ENCODE measurements at regions not wholly inside any gene's neighbourhood (a gene's known extent, or its start where the extent isn't known, plus 50 kb on each side); places are given as distances from the start of the nearest gene placed in this dataset.

DNA sequence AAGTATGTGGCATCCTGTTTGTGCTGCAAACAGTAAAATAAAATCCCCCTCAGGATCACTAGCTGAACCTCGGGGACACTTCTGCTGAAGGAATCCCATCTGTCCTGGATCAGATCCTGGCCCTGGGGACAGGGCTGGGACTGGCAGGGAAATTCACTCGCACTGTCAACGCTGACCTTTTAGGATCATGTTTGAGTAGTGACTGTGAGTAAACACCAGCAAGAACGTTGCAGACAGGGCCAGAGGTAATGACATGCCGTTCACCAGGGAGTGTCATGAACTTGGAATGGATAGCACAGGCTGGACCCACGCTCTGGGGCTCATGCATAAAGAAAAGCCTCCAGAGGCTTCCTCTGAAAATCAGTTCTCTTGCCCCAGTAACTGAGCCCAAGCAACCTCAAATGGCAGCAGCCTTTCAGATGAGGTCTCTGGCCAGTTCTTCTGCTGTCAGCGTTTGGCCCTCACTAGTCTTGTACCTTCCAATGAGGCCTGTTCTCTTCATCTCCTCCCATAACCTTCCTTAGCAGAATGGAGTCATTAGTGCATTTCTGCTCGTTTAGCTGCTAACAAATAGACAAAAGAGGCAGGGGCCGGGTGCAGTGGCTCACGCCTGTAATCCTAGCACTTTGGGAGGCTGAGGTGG is 51.0 kb upstream of the BARX2 start:
- no peak for DNase-seq

DNA sequence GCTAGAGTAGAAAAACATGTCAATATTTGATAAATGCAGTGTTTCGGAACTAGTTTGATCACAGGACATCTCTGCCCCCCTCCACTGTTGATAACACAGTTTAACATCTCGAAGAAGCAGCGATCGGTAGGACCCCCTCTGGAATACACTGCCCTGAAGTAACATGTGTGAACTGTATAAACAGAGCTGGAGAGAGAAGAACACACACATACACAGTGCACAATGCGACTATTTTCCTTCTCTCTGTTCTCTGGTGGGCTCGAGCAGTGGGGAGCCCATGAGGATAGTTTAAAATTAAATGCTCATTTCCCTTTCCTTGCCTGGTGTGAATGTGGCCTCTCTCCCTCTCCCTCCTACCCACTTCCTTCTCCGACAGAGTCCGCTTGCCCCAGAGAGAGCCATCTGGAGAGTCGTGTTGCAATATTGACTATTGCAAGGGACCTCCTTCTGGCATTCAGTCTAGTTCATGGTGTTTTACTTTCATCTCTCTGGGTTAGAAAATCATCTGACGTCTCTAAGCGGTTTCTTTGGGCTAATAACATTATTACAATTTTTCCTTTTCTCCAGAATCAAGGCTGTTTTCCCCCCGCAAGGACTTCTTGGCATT is 51.6 kb upstream of the BARX2 start:
- DNase-seq: no peak

DNA sequence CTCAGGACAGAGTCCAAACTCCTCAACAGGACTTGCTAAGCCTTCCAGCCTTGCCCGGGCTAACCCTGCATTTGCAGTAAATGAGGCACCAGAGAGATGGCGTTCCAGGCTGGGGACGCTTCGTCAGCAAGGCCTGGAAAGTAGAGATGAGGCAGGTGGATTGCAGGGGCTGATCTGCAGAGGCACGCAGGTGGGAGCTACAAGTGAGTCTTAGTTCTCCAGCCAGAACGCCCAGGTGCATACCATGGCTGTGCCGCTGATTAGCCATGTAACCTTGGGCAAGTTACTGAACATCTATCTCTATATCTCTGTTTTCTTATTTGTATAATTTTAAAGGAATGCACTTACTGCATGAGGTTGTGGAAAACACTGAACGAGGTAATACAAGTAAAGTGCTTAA is 52.7 kb upstream of the BARX2 start:
- no peak for DNase-seq

DNA sequence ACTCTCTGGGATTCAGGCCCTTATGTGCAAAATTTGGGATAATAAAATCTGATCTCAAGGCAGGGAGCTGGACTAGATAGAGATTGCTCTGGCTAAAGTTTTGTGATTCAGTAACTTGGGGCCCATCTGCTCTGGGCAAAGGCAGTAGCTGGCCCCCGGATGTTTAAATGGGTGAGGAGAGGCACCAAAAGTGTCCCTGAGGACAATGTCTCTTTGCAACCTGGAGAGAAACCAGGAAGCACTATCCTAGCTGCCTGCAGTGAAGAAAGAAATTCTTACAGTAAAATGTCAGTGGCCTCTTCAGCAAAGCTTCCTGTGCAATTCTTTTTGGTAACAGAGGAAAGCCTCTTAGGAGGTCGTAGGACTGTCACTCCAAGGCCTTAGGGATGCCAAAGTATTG is 54.6 kb upstream of the BARX2 start:
- no peak for DNase-seq

DNA sequence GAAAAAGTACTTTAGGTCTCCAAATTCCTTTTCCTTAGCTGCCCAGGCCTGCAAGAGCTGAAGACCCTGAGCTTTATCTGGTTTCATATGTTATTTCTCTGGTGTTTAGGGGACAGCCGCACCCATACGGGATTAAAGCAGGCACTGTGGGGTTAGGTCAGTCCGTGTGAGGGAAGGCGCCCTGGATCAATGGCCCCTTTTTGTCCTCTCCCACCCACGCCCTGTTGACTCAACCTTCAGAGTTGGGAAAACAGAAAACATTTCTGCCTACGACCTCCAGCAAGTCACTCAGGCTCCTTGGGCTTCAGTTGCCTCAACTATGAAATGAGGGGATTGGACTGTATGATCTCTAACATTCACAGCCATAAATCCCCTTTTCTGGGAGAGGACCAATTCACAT is 55.2 kb upstream of the BARX2 start:
- no peak for DNase-seq

DNA sequence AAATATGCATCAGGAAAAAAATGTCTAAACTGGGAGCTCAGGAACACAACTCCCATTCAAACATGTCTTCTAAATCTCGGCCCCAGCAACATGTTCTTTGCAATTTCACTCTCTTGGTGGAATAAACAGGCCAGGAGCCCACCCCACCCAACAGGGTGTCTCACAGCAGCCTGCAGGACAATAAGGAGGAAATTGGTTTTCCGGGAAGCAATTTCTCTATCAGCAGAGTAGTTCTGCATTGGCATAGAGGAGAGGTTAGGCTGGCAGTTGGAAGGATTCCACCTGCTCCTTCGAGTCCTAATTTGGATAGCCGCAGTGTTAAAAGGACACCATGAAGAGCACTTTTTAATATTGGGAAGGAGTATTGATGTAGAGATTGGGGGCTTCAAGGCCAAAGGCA is 55.9 kb upstream of the BARX2 start:
- no peak for DNase-seq

- DNase-seq: no peak
Measured at GRCh38 chr11:129319201-129319600, 56.4 kb upstream of the BARX2 start.

DNA sequence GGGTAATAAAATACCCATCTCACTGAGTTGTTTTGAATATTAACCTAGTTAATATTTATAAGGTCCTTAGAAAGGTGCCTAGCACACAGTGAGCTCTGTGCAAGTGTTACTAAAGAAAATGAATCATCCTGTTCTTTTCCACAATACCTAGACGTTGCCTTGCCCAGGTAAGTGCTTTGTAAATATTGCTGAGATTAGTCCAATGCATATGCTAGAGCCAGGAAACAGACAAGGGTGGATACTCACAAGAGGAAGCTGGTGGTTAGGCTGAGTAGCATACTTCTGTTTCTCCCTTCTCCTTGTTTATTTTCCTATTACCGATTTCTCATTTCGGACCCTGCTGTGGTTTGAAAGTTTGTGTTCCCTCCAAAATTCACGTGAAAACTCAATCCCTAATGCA is 58.1 kb upstream of the BARX2 start:
- DNase-seq: no peak

DNA sequence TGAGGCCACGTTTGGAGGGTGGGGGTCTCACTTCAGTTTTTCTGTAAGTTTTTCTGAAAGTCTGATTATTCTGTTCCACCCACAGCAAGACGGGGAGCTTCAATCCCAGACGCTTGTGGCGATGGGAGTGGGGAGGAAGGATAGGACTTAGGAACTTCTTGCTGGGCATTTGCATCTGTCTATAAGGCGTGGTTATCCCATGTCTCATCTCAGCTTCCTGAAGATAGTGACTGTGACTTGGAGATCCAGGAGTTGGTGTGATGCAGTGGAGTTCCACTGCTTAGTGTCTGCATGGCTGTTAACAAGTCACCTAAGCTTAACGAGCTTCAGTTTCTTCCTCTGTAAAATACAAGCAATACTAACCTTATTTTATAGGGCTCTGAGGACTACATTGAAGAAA is 58.9 kb upstream of the BARX2 start:
- DNase-seq: no peak

DNA sequence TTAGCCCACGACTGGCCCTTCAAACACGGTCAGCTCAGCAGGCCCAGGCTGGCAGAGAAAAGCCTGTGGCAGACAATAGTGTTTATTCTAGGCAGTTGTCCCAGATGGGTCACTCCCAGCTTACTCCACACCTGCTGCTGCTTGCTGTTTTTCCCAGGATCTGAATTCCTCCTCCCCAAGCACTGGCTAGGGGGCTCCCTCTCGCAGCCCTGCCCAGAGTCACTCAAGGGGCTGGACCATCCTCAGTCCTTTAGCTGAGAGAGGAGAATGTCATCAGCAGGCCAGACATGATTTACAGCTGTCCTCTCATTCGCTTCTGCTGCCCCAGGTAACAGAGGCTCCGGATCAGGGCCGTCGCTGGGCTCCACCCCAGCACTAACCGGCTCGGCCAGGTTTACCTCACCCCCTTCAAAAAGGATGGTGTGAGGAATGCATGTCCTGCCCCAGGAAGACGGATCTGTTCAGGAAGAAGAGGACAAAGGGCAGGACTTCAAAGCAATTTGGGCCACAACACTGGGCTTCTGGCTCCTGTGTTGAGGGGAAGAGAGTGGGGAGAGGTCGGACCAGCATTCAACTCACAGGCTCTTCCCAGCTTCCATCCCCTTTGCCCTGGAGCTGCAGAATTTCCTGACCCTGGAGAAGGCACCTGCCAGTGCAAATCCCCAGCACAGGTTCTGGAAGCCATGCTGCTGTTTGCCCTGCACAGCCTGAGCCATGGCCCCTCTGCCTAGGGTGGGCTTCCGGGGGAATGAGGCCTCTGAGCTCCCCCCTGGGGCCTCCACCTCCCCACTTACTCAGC is 59.7 kb upstream of the BARX2 start:
- DNase-seq: no peak

GRCh38 chr11:129314371-129314770 is 61.3 kb upstream of the BARX2 start:
- DNase-seq: no peak

- DNase-seq: no peak
Measured at GRCh38 chr11:129313541-129314297, 61.9 kb upstream of the BARX2 start.

DNA sequence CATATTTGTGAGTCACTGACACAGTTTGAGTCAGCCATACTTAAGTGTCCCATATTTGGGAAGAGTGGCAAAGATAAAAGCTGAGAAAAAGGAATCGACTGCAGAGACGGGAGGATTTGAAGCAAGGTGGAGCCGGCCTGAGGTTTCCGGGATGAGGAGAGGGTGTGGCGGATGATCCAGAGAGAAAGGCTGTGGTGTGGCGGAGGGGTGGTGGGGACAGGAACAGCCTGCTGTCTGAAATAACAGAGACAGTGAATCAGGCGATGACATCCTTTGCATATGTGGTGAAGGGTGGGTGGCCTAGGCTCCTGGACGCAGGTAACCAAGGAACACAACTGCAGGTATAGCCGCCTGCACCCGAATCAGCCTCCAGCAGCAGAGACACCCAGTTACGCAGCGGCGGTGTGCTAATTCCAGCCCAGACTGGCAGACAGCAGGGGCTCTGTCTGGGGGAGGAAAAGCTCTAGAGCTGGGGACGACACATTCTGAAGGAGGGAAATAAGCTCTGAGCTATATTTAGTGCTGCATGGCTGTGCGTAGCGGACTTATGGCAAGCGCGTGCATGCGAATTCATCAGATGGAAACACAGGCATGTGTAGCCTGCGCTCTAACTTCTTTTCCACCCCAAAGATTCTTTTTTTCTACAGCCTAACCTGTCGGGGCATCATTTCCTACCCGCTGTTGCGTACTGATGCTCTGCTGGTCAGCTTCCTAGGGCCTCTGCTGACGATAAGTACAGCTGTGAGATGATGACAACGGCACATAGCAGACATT is 62.7 kb upstream of the BARX2 start:
- DNase-seq: no peak

GRCh38 chr11:129308241-129308865 is 67.3 kb upstream of the BARX2 start:
- no peak for DNase-seq

- no peak for DNase-seq
Measured at GRCh38 chr11:129307162-129307561, 68.5 kb upstream of the BARX2 start.

DNA sequence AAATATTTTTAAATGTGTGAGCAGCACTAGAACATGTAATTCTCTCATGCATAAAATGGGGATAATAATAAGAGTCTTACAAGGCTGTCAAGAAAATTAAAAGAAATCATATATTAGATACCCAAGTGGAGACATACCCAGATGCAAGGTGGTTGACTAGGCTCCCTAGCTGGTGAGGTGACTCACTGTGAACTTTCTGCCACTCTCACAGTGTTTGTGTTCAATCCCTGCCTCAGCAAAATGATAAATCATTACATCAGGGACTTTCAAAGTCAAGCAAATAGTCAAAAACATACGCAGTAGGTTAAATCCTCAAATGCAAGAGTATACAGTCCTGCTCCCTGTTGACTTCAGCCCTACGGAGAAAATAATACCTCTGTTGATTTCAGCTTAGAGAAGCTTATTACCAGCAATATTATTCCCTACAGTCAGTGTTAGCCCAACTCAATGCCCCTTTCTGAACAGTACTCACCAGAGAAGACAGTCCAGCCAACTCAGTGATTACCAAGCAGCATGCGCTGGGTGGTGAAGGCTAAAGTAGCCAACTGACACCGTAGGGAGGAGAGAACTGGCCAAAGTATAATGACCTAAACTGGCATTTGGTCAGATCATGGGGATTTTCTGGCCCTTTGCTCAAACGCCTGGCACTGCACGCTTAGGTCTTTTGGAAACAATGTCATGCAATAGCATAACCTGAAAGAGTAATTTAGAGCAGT is 73.1 kb upstream of the BARX2 start:
- no peak for DNase-seq

DNA sequence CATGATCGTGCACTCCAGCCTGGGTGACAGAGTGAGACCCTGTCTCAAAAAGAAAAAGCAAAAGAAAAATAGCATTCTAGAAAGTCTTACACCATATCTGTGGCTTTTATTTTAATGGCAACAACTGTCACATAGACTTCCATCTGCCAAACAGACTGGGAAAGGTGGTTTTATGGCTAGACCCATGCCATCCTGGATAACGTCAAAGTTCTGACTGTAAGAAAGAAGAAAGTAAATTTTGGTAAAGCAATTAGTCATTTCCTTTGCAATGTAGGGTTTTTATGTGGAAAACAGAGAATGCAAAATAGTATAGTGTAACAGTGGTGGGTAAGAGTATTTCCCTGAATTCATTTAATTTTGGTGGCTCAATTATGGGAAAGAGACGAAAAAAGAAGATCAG is 75.5 kb upstream of the BARX2 start:
- no peak for DNase-seq

DNA sequence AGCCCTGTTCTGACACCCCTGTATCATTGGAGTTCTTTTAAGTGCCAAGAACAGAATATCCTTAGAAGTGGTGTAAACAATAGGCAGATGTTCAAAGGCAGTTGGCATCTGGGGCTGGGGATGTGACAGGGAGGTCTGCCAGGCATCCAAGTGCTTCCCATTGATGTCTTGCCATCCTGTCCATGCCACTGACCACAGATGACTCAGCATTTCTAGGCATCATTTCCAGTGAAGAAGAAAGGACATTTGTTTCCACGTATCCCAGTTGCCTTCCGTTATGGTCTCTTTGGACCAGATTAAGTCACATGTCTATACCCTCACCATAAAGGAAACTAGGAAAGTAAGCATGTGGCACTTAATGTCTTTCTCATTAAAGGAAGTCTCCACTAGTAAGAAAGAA is 76.7 kb upstream of the BARX2 start:
- no peak for DNase-seq

DNA sequence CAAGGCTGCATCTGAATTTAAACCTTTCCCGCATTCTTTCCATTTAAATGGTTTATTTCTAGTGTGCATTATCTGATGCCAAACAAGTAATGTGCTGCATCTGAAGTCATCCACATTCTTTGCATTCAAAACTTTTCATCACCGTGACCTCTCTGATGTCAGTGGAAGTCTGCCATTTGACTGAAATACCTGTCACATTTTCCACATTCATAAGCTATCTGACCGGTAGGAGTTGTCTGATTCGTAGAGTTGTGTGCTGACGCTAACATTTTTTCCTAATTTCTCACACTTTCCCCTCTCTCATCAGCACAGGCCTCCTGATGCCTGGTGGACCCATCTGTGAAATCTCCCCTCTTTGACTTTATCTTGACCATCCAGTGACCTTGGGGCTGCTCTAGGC is 79.9 kb upstream of the BARX2 start:
- no peak for DNase-seq

DNA sequence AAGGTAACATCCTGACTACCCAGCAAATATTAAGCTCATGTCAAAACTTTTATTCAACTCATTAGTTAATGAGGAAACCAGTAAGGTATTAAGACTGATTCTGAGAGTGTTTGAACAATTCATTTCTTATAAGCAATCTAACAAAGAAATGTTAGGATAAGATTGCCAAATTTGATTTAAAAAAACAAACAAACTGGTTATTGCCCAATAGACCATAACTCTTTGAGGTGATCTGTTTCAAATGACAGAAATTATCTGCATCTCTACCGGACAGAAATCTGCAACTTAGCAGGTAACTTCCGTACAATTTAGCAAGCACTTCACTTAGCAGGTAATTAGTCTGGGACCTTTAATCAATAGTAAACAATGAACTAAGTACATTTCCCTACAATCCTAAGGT is 82.9 kb upstream of the BARX2 start:
- DNase-seq: no peak

- no peak for DNase-seq
Measured at GRCh38 chr11:129292092-129292491, 83.6 kb upstream of the BARX2 start.

GRCh38 chr11:129291546-129291945 is 84.1 kb upstream of the BARX2 start:
- no peak for DNase-seq
